Natural killer cell treated with Interleukin-12 subunit alpha and Interleukin-12 subunit beta and Interleukin-15 and Interleukin-18, amount 100 ng/mL, for 72 hours (primary cell): ENCODE measurements at regions not wholly inside any gene's neighbourhood (a gene's known extent, or its start where the extent isn't known, plus 50 kb on each side); places are given as distances from the start of the nearest gene placed in this dataset.

Experiments used
- ATAC-seq, 2 donors: fragments of 150-1000 bp; cut with Tn5 transposase in 1 of 2; sonication (Bioruptor Pico), chemical (Tn5 transposase) in 1 of 2; 2 replicates each; pipeline ENCODE4 v1.10.0; 2021
- DNase-seq: peaks from one replicate; pipeline ENCODE4 v3.0.0; 2022; ENCODE audit warnings: low spot score
- H3K27ac Mint-ChIP-seq, 2 donors: 1 replicate in 1 of 2; 2 replicates in 1 of 2; pipeline ENCODE4 v1.8.0; 2022; ENCODE audit warnings: mixed read lengths in 2 of 2, mild to moderate bottlenecking in 1 of 2, moderate library complexity in 1 of 2
- H3K27me3 Mint-ChIP-seq, 2 donors: 1 replicate in 1 of 2; 2 replicates in 1 of 2; pipeline ENCODE4 v1.8.0; 2022; ENCODE audit warnings: mixed read lengths in 2 of 2
- H3K36me3 Mint-ChIP-seq: one replicate; pipeline ENCODE4 v1.8.0; 2022; ENCODE audit warnings: mixed read lengths
- H3K4me1 Mint-ChIP-seq, 2 donors: 1 replicate in 1 of 2; 2 replicates in 1 of 2; pipeline ENCODE4 v1.8.0; 2022; ENCODE audit warnings: low read depth in 2 of 2, mixed read lengths in 2 of 2, mild to moderate bottlenecking in 1 of 2
- H3K4me3 Mint-ChIP-seq: one replicate; pipeline ENCODE4 v1.8.0; 2022; ENCODE audit warnings: mixed read lengths
- H3K9me3 Mint-ChIP-seq: 2 replicates; pipeline ENCODE4 v1.8.0; 2022; ENCODE audit warnings: mixed read lengths

- peaks cover 17% of the 10 kb centered on the region for H3K9me3 Mint-ChIP-seq
- H3K27me3 Mint-ChIP-seq, result no peaks in the 10 kb centered on the region
- no peak overlapping the region for H3K27ac Mint-ChIP-seq
- no peak for ATAC-seq
- no peaks in the 10 kb centered on the region for H3K36me3 Mint-ChIP-seq
- H3K4me3 Mint-ChIP-seq, result no peak overlapping the region
- DNase-seq, result no peak
- H3K4me1 Mint-ChIP-seq, result no peaks in the 10 kb centered on the region
Observed at GRCh38 chr4:19832411-19832810, 419.3 kb upstream of the SLIT2 start.

DNA sequence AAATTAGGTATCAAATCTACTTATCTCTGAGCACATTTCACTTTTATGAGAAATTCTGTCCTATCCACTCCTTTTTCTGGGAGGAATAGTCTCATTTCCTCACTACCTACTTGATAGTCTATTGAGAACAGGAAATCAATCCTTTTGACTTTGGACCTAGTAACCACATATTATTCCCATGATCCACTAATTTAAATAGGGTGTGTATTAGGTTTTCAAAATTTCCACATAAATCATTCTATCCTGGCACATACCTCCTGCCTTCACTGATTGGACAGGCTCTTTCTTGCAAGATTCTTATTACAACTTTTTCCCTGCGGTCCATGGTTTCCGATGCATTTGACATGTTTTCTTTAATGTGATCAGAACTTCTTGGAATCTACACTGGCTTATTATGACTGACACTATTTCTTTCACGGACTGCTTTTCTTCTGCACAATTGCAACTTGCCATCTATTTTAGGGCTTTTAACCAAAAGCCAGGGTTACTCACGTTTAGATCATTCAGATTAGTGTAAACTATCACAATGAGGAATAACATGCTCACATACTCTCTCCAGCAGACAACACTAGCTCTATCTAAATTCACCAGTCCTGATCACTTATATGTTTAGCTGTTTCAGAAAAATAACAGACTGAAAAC lies 419.9 kb upstream of the SLIT2 start:
- ATAC-seq (no peak), DNase-seq (no peak)
- H3K27ac Mint-ChIP-seq, result no peak overlapping the region
- H3K27me3 Mint-ChIP-seq, result no peaks in the 10 kb centered on the region
- H3K4me1 Mint-ChIP-seq, result no peaks in the 10 kb centered on the region
- H3K9me3 Mint-ChIP-seq, result peaks cover 14% of the 10 kb centered on the region
- no peak overlapping the region for H3K4me3 Mint-ChIP-seq
- no peaks in the 10 kb centered on the region for H3K36me3 Mint-ChIP-seq

GRCh38 chr4:19829101-19829500 lies 422.6 kb upstream of the SLIT2 start:
- Mint-ChIP-seq H3K27ac (no peak overlapping the region), H3K4me1 (no peaks in the 10 kb centered on the region), H3K9me3 (peaks cover 14% of the 10 kb centered on the region), H3K4me3 (no peak overlapping the region), H3K27me3 (no peaks in the 10 kb centered on the region), H3K36me3 (no peaks in the 10 kb centered on the region)
- ATAC-seq (no peak), DNase-seq (no peak)

- Mint-ChIP-seq H3K4me1 (no peaks in the 10 kb centered on the region), H3K4me3 (no peak overlapping the region)
- ATAC-seq, result no peak
Observed at GRCh38 chr4:19823781-19824180, 427.9 kb upstream of the SLIT2 start.

GRCh38 chr4:19819737-19820136 lies 432.0 kb upstream of the SLIT2 start:
- Mint-ChIP-seq H3K4me3 (no peak overlapping the region), H3K36me3 (no peaks in the 10 kb centered on the region), H3K27me3 (no peaks in the 10 kb centered on the region), H3K9me3 (peaks cover 6% of the 10 kb centered on the region), H3K27ac (no peak overlapping the region), H3K4me1 (no peaks in the 10 kb centered on the region)
- DNase-seq (no peak), ATAC-seq (no peak)

More at GRCh38 chr4:19823781-19824180, 427.9 kb upstream of the SLIT2 start:
- Mint-ChIP-seq H3K27me3 (no peaks in the 10 kb centered on the region), H3K9me3 (peaks cover 8% of the 10 kb centered on the region), H3K36me3 (no peaks in the 10 kb centered on the region), H3K27ac (no peak overlapping the region)
- DNase-seq, result no peak

DNA sequence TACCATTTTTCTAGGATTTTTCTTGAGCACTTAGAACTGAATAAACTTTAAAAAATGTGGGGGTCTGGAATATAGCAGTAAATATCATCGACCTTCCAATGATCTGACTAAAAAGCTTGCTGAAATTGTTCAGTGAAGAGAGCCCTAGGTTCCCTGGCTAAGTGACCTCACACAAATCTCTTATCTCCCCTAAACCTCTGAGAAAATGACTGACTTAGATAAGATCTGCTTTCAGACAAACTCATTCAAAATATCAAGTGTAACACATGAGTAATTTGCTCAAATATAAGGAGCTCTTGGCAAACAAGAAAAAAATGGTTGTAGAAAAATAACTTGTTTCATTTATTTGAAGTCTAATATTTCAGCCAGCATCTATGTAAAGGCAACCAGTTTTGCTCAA lies 441.7 kb upstream of the SLIT2 start:
- DNase-seq, result no peak
- H3K27me3 Mint-ChIP-seq, result no peaks in the 10 kb centered on the region
- H3K4me3 Mint-ChIP-seq, result no peak overlapping the region
- no peak for ATAC-seq
- no peak overlapping the region for H3K27ac Mint-ChIP-seq
- H3K36me3 Mint-ChIP-seq, result no peaks in the 10 kb centered on the region
- peaks cover 10% of the 10 kb centered on the region for H3K9me3 Mint-ChIP-seq
- H3K4me1 Mint-ChIP-seq, result no peaks in the 10 kb centered on the region

GRCh38 chr4:19807505-19807904 lies 444.2 kb upstream of the SLIT2 start:
- H3K4me1 Mint-ChIP-seq, result no peaks in the 10 kb centered on the region
- H3K36me3 Mint-ChIP-seq, result peaks cover 4% of the 10 kb centered on the region
- ATAC-seq (no peak), DNase-seq (no peak)
- H3K27ac Mint-ChIP-seq, result no peak overlapping the region
- H3K4me3 Mint-ChIP-seq, result no peak overlapping the region
- peaks cover 21% of the 10 kb centered on the region for H3K9me3 Mint-ChIP-seq
- no peaks in the 10 kb centered on the region for H3K27me3 Mint-ChIP-seq

GRCh38 chr4:19806865-19807264 lies 444.8 kb upstream of the SLIT2 start:
- no peak for DNase-seq
- Mint-ChIP-seq H3K4me1 (no peaks in the 10 kb centered on the region), H3K36me3 (peaks cover 4% of the 10 kb centered on the region), H3K4me3 (no peak overlapping the region), H3K27me3 (no peaks in the 10 kb centered on the region), H3K9me3 (peaks cover 21% of the 10 kb centered on the region), H3K27ac (no peak overlapping the region)
- ATAC-seq, result no peak

- no peak overlapping the region for H3K27ac Mint-ChIP-seq
- H3K27me3 Mint-ChIP-seq, result no peaks in the 10 kb centered on the region
- H3K4me3 Mint-ChIP-seq, result no peak overlapping the region
- ATAC-seq (no peak), DNase-seq (no peak)
- peaks cover 4% of the 10 kb centered on the region for H3K36me3 Mint-ChIP-seq
- H3K9me3 Mint-ChIP-seq, result peaks cover 21% of the 10 kb centered on the region
- H3K4me1 Mint-ChIP-seq, result no peaks in the 10 kb centered on the region
Observed at GRCh38 chr4:19803406-19803805, 448.3 kb upstream of the SLIT2 start.

DNA sequence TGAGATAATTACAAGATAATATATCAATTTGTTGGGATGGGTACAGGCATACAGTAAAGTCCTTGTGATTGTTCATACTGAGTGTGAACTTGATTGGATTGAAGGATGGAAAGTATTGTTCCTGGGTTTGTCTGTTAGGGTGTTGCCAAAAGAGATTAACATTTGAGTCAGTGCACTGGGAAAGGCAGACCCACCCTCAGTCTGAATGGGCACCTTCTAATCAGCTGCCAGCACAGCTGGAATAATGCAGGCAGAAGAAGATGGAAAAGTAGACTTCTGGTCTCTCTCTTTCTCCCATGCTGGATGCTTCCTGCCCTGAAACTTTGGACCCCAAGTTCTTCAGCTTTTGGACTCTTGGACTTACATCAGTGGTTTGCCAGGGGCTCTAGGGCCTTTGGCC lies 457.9 kb upstream of the SLIT2 start:
- Mint-ChIP-seq H3K4me1 (no peaks in the 10 kb centered on the region), H3K4me3 (no peak overlapping the region), H3K27ac (no peak overlapping the region), H3K9me3 (peaks cover 27% of the 10 kb centered on the region), H3K36me3 (no peaks in the 10 kb centered on the region), H3K27me3 (no peaks in the 10 kb centered on the region)
- ATAC-seq (no peak), DNase-seq (no peak)

DNA sequence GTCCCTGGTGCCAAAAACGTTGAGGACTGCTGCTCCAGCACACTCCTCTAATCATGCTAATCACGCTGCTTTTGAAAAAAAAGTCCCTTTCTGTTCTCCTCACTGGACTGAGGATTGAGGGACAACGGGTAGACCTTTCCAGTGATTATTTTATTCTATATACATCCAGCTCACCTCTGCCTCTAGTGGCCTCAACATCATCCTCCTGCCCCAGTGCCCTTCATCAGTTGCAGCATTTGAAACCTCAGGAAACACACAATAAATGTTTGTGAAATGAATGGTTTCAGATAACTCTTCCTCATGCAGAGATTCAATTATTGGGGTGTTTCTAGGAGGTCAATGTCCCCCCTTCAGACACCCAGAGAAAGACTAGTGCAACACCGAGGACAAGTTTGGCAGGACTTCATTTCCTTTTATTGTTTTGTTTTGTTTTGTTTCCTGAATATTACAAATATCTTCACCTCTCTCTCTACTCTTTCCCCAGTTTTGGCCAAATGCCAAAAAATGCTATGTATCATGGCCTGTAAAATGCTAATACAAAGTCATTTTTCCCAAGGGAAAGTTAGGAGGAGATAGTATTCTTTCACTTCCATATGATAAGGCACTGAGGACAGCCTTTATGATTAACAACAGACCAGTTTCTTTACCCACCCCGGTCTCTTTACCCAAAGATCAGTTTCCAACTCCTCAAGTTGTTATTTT lies 460.1 kb upstream of the SLIT2 start:
- Mint-ChIP-seq H3K36me3 (no peaks in the 10 kb centered on the region), H3K27ac (no peak overlapping the region), H3K9me3 (peaks cover 17% of the 10 kb centered on the region), H3K4me3 (no peak overlapping the region), H3K4me1 (no peaks in the 10 kb centered on the region), H3K27me3 (no peaks in the 10 kb centered on the region)
- ATAC-seq (no peak), DNase-seq (no peak)

GRCh38 chr4:19786616-19787015 lies 465.1 kb upstream of the SLIT2 start:
- Mint-ChIP-seq H3K27ac (no peak overlapping the region), H3K27me3 (no peaks in the 10 kb centered on the region), H3K4me1 (no peaks in the 10 kb centered on the region), H3K4me3 (no peak overlapping the region), H3K36me3 (peaks cover 8% of the 10 kb centered on the region), H3K9me3 (peaks cover 14% of the 10 kb centered on the region)
- DNase-seq (no peak), ATAC-seq (no peak)

- no peak overlapping the region for H3K4me3 Mint-ChIP-seq
- no peaks in the 10 kb centered on the region for H3K27me3 Mint-ChIP-seq
- H3K27ac Mint-ChIP-seq, result no peak overlapping the region
- H3K4me1 Mint-ChIP-seq, result no peaks in the 10 kb centered on the region
- peaks cover 21% of the 10 kb centered on the region for H3K9me3 Mint-ChIP-seq
- DNase-seq (no peak), ATAC-seq (no peak)
- peaks cover 8% of the 10 kb centered on the region for H3K36me3 Mint-ChIP-seq
Observed at GRCh38 chr4:19783667-19784223, 468.0 kb upstream of the SLIT2 start.

DNA sequence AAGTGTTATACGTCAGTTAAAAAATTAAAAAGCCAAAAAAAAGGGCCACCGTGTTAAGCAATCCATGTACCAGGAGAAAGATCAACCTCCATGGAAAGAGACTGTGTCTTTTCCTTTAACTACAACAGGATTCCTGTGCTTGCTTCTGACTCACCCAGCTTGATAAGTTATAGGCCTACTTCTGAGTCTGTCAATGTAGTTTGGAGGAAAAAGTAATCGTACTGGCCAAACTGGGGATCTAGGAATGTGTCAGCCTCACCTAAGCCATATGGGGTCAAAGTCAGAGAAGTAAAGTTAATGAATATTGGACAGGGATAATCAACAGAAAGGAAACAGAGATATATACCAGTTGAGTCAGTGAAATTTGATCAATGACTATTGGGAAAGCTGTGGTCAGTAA lies 470.8 kb upstream of the SLIT2 start:
- Mint-ChIP-seq H3K4me3 (no peak overlapping the region), H3K27ac (no peak overlapping the region), H3K4me1 (no peaks in the 10 kb centered on the region), H3K9me3 (peaks cover 29% of the 10 kb centered on the region), H3K27me3 (no peaks in the 10 kb centered on the region), H3K36me3 (peaks cover 8% of the 10 kb centered on the region)
- ATAC-seq (no peak), DNase-seq (no peak)
